ENCODE measurements at regions not wholly inside any gene's neighbourhood (a gene's known extent, or its start where the extent isn't known, plus 50 kb on each side); places are given as distances from the start of the nearest gene placed in this dataset.

- TF ChIP-seq RFX5 (IDR thresholded peaks at IDR 0.05; ENCODE audit: low read depth, low read length) (no peak), FOS (IDR thresholded peaks at IDR 0.05; ENCODE audit: low read depth, low read length) (no peak), CHD1 (IDR thresholded peaks at IDR 0.05; ENCODE audit: low read depth, low read length) (no peak), RAD21 (IDR thresholded peaks at IDR 0.05; ENCODE audit: low read length) (no peak), BHLHE40 (IDR thresholded peaks at IDR 0.05; ENCODE audit: low read depth, low read length) (no peak), CEBPB (IDR thresholded peaks at IDR 0.05; ENCODE audit: low read depth, low read length) (no peak), ELK1 (IDR thresholded peaks at IDR 0.05; ENCODE audit: borderline replicate concordance, low read depth, low read length) (no peak), POLR2A (IDR thresholded peaks at IDR 0.05; ENCODE audit: low read depth, low read length) (no peak), NFE2L2 (IDR thresholded peaks at IDR 0.05; ENCODE audit: low read depth, low read length) (no peak), MAFK (IDR thresholded peaks at IDR 0.05; ENCODE audit: low read depth, low read length) (no peak), SMC3 (IDR thresholded peaks at IDR 0.05; ENCODE audit: low read depth, low read length) (no peak)
- TF ChIP-seq, protein P1, sequence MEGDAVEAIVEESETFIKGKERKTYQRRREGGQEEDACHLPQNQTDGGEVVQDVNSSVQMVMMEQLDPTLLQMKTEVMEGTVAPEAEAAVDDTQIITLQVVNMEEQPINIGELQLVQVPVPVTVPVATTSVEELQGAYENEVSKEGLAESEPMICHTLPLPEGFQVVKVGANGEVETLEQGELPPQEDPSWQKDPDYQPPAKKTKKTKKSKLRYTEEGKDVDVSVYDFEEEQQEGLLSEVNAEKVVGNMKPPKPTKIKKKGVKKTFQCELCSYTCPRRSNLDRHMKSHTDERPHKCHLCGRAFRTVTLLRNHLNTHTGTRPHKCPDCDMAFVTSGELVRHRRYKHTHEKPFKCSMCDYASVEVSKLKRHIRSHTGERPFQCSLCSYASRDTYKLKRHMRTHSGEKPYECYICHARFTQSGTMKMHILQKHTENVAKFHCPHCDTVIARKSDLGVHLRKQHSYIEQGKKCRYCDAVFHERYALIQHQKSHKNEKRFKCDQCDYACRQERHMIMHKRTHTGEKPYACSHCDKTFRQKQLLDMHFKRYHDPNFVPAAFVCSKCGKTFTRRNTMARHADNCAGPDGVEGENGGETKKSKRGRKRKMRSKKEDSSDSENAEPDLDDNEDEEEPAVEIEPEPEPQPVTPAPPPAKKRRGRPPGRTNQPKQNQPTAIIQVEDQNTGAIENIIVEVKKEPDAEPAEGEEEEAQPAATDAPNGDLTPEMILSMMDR (conservative IDR thresholded peaks at IDR 0.05; ENCODE audit: low read depth, low read length) = no peak
- intact Hi-C loops (cut with micrococcal nuclease) (no loop called here), in situ Hi-C loops (cut with MboI; ENCODE audit: low sequenced_read_pairs) (no loop called here), dilution Hi-C loops (cut with HindIII; ENCODE audit: low sequenced_read_pairs, unreplicated experiment) (no loop called here)
- no peaks in the 10 kb centered on the region for H3K36me3 ChIP-seq (ENCODE audit: control insufficient read depth, insufficient read depth, low read length)
- no peak overlapping the region for H2BK15ac ChIP-seq (ENCODE audit: low read depth, low read length)
- H3K4me1 ChIP-seq (ENCODE audit: control insufficient read depth, insufficient read depth, low read length) = no peaks in the 10 kb centered on the region
- no peaks in the 10 kb centered on the region for H3K79me1 ChIP-seq (ENCODE audit: low read depth in 1 of 2, low read length in 2 of 2)
- no peak overlapping the region for H3K4me2 ChIP-seq (ENCODE audit: low read depth, low read length)
- no peaks in the 10 kb centered on the region for H4K20me1 ChIP-seq (ENCODE audit: insufficient read depth, low read length)
- no peak overlapping the region for H2BK120ac ChIP-seq (ENCODE audit: low read depth, low read length)
- H4K5ac ChIP-seq (ENCODE audit: low read depth, low read length) = no peak overlapping the region
- no peak overlapping the region for H2BK20ac ChIP-seq (ENCODE audit: low read depth, low read length)
- no peak overlapping the region for H3K9ac ChIP-seq (ENCODE audit: low read depth, low read length)
- H2AFZ ChIP-seq (replicated peaks; ENCODE audit: low read length, poor library complexity) = no peak overlapping the region
- H3K9me1 ChIP-seq (ENCODE audit: insufficient read depth, low read length) = no peaks in the 10 kb centered on the region
- H3K4ac ChIP-seq (ENCODE audit: low read depth, low read length) = no peak overlapping the region
- H3K27ac ChIP-seq (ENCODE audit: insufficient read depth, low read length) = no peak overlapping the region
- ChIA-PET CTCF (no interaction called here), POLR2A (ENCODE audit: unreplicated experiment) (no interaction called here)
- H3K4me3 ChIP-seq (ENCODE audit: insufficient read depth, low read depth, low read length) = no peak overlapping the region
- no peak overlapping the region for H4K91ac ChIP-seq (ENCODE audit: insufficient read depth, low read depth, low read length)
- H3K18ac ChIP-seq (ENCODE audit: low read depth, low read length) = no peak overlapping the region
- H2AK9ac ChIP-seq (replicated peaks; ENCODE audit: low read depth, low read length, poor library complexity) = no peak overlapping the region
- no peak overlapping the region for H2BK5ac ChIP-seq (ENCODE audit: low read depth, low read length, poor library complexity, severe bottlenecking)
- H3K56ac ChIP-seq (ENCODE audit: extremely low read depth, insufficient read depth, low read length) = no peak overlapping the region
- no CpG with 5 or more reads among the region's 2 CpGs for WGBS, 2 experiments (ENCODE audit: extremely low coverage in 2 of 2, insufficient read length in 1 of 2)
- no peak overlapping the region for H3K23ac ChIP-seq (ENCODE audit: low read depth, low read length)
- no peak for ATAC-seq (ENCODE audit: low read depth)
- no peak overlapping the region for H2AK5ac ChIP-seq (ENCODE audit: low read depth, low read length)
- DNase-seq = no peak
- H3K27me3 ChIP-seq (ENCODE audit: control insufficient read depth, insufficient read depth, low read length) = no peaks in the 10 kb centered on the region
- no peak overlapping the region for H4K8ac ChIP-seq (ENCODE audit: low read depth in 2 of 2, low read length in 2 of 2)
- BruUV-seq (replicated peaks) = no TSS peak
- H3K9me3 ChIP-seq (ENCODE audit: control insufficient read depth, insufficient read depth, low read length) = no peaks in the 10 kb centered on the region
- H3K14ac ChIP-seq (replicated peaks; ENCODE audit: low read depth, low read length) = no peak overlapping the region
Measured at GRCh38 chr6:95439741-95440140, 137.6 kb upstream of the MANEA start.

All from IMR-90 (cell line).